HG03066 (cell line): ENCODE measurements at regions not wholly inside any gene's neighbourhood (a gene's known extent, or its start where the extent isn't known, plus 50 kb on each side); places are given as distances from the start of the nearest gene placed in this dataset.

Source experiments
- ATAC-seq: cut with Tn5 transposase; IDR thresholded peaks from one replicate; pipeline ENCODE4 v1.9.1; 2021; ENCODE audit warnings: low read depth; ENCODE audit not compliant: unreplicated experiment

- no peak for ATAC-seq
Measured at GRCh38 chr2:16169381-16169960, 229.1 kb downstream of the MYCN start.

DNA sequence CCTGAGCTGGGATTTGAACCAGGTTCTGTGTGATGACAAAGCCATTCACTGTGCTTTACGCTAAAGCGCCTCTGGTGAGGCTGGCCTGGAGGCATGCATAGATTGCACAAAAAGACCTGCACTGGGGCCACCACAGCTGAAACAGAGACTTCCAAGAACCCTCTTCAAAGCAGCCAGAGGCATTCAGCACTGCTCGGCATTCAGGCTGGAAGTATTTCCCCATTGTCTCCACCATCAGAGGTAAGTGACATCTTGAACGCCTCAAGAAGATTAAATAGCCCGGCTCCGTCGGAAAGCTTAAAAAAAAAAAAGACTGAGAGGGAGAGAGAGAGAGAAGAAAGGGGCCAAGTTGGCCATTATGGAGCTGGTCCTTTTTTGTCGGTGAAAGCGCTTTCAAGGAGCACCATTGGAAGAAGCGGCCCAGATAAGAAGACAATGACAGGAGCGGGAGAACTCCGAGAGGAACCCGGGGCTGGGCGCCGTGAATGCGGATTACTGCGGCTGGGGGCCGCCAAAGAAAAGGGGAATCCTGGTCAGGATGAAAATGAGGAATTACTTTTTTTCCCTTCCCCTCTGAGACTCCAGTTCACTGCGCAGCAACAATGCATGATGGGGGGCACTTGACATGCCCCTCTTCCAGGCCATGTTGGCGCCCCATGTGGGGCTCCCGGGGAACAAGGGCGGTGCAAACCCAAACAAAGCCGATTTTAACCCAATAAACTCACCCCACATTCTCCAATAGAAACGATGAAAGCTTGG lies 228.3 kb downstream of the MYCN start:
- no peak for ATAC-seq

- ATAC-seq, result no peak
Measured at GRCh38 chr2:16167870-16168426, 227.6 kb downstream of the MYCN start.

- no peak for ATAC-seq
Measured at GRCh38 chr2:16167451-16167861, 227.1 kb downstream of the MYCN start.

DNA sequence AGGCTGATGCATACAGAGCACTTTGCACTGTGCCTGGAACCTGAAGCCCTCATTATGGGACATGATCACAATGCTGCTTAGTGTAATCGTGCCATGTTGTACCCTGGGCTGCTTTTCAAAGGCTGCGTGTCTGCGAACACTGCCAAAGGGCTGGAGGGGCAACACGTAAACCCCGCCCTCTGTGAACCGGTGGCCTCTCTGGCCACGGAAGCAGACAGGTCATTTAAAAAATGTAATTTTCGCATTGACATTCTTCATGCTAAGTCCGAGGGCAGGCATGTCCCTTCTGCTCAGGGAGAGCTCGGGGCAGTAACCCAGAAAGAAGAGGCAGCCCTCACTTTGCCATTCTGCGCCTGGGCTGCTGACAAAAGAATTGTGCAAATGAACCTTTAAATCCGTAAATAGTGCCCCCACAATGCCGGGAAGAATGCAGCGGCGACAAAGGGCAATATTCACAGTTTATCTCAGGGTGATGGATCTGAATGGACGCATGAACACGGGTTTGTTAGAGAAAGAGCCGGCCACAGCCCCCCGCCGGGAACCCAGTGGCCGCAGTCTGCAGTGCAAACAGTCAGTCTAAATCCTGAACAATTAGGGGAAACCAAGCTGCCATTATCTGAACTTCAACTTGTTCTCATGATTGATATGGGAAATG lies 226.1 kb downstream of the MYCN start:
- ATAC-seq, result no peak

- no peak for ATAC-seq
Measured at GRCh38 chr2:16165518-16166326, 225.4 kb downstream of the MYCN start.

DNA sequence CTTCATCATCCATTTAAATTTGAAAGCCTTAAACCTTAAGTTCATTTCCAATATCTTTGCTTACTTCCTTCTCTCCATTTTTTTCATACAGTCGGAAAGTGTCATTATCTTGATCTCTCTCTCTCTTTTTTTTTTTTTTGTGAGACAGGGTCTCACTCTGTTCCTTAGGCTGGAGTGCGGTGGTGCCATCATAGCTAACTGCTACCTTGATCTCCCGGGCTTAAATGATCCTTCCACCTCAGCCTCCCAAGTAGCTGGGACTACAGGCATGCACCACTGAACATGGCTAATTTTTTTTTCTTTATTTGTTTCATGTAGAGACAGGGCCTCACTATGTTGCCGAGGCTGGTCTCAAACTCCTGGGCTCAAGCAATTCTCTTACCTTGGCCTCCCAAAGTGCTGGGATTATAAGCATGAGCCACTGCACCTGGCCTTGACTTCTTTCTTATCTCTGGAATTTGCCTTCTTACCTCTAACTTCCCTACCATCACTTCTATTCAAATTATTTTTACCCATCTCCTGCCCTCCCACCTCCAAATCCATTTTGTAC lies 222.2 kb downstream of the MYCN start:
- ATAC-seq, result no peak

DNA sequence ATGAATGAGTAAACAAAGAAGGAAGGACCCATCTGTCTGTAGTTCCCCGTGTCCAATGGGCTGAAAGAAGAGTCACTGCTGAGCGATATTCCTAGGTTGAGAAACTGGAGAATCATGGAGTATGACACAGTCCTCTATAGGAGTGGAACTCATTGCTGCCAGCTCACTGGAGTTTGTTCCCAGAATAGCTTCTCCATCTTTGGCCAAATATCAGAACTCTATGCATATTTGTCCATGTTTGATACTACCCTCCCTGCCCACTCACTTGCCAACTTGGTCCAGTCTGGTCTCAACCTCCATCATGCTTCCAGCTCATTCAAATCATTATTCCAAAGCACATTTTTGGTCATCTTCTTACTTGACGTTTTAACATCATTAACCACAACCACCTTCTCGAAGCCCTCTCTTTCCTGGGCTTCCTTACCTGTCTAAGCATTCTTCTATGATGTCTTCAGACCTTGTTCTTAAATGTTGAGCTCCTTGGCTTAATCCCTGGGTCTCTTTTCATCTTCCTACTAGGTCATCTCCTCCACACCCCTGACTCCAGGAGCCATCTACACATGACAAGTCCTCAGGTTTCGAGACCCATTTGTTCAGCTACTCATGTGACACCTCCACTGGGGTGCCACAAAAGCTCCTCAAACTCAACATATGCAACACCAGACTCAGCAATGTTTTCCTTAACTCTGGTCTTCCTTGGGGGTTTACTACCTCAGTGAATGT lies 221.6 kb downstream of the MYCN start:
- no peak for ATAC-seq

DNA sequence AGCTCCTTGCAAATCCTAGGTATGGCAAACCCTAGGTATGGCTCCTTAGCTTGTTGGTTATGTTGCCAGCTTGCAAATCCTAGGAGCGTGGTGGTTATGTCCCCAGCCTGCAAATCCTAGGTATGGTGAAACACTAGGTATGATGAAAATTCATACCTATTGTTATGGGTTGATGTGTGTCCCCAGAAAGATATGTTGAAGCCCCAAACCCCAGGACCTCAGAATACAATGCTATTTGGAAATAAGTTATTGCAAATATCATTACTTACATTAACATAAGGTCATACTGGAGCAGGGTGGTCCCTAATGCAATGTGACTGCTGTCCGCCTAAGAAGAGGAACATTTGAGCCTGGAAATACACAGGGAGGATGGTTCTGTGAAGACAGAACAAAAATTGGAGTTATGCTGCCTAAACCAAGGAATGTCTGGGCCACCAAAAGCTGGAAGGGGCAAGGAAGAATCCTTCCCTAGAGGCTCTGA lies 220.8 kb downstream of the MYCN start:
- no peak for ATAC-seq

GRCh38 chr2:16160281-16161084 lies 220.1 kb downstream of the MYCN start:
- no peak for ATAC-seq

GRCh38 chr2:16156411-16156810 lies 216.1 kb downstream of the MYCN start:
- ATAC-seq, result no peak

DNA sequence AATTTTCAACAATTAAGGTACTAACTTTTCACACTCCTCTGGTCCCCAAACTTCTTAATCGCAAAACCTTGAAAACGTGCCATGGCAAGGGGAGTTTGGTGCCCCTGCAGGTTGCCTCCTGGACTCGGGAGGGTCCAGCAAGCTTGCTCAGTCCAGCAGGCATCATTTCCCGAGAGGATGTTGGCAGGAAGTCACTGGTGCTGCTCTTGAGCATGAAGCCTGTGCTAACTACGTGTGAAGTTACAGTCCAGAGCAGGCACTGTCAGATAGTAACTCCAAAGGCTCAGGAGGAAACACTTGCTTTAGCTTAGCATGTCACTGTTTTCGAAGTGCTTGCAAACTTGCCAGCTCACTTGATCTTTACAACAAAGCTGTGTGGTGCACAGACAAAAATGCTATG lies 215.4 kb downstream of the MYCN start:
- no peak for ATAC-seq

- no peak for ATAC-seq
Measured at GRCh38 chr2:16155366-16155765, 215.0 kb downstream of the MYCN start.

GRCh38 chr2:16154501-16155280 lies 214.3 kb downstream of the MYCN start:
- ATAC-seq, result no peak

- no peak for ATAC-seq
Measured at GRCh38 chr2:16154061-16154460, 213.7 kb downstream of the MYCN start.

- ATAC-seq, result no peak
Measured at GRCh38 chr2:16153754-16154035, 213.3 kb downstream of the MYCN start.

- ATAC-seq, result no peak
Measured at GRCh38 chr2:16152928-16153753, 212.8 kb downstream of the MYCN start.
